HS-27A (cell line): ENCODE measurements at regions not wholly inside any gene's neighbourhood (a gene's known extent, or its start where the extent isn't known, plus 50 kb on each side); places are given as distances from the start of the nearest gene placed in this dataset.

Experiments
- DNase-seq: peaks from one replicate; pipeline ENCODE4 v3.0.0-alpha.2; 2012; ENCODE audit warnings: low read depth, missing footprints

DNA sequence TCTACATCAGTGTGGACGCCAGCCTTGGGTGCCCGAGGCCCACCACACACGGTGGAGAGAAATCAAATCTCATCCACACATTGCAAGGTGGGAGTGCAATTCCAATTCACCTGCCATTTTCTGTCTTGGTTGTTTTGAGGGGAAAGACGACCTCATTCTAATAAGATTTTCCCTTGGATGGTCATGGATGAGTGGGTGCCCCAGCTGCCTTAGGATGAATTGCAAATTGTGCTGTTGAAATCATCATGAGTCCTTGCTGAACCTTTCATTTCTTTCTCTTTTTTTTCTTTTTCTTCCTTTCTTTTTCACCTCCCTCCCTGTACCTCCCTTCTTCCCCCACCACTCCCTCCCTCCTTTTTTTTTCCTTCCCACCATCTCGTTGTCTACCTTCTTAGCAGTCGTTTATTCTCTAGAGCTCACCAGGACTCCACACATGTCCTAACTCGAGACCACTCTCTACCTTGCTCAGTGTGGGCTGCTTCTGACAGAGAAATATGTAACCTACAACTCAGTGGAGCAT is 266.9 kb upstream of the NFE2L3 start:
- DNase-seq: no peak

DNA sequence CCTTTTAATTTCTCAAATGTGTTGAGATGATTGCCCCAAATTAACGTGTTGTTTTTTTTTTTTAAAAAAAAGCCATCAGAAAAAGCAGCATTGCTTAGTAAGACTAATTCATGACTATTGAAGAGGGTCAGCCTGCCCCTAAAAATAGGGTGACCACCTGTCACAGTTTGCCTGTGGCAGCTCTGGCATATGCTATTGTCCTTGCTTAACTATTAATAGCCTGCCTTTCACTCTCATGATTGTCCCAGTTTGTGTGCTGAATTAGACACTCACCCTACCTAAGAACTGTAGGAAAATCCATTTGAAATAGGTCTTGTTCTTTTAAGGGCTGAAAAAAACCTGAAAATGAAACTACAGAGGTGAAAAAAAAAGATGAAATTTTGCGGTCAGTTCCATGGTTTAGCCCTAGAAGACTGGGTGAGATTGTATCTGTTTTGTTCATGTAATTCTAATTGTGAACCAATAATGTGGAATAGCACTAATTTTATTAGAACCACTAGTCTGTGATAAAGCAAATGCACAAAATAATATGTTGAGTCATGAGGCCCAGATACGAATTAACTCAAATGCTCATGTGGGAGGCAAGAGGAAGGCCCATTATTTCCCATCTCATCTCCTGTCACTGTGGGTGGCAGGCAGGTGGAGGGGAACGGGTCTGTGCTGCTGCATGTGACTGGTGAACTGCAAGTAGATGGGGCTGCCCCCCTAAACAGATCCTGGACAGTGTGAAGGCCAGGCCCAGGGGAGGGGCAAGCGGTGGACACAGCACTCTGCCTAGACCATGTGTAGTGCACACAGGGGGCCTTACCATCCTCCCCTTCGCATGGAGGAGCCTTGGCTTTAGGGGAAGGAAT is 265.4 kb upstream of the NFE2L3 start:
- no peak for DNase-seq

DNA sequence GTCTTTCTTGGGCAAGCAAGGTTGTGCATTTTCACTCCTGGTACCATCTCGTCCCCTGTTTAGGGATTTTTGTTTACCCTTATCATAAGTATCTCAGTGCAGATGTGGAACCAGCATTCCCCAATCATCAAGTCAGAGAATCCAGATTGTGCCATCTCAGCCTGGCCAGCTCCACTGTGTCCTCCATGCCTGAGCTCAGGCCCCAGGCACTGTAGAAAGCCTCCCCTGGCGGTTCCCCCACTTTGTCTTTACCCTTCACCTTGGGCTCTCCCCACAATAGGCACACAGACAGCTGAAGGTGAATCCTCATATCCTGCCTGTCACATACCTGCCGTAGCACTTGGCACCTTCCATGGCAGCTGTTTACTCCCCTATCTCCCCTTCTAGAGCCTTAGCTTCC is 264.7 kb upstream of the NFE2L3 start:
- DNase-seq: no peak

DNA sequence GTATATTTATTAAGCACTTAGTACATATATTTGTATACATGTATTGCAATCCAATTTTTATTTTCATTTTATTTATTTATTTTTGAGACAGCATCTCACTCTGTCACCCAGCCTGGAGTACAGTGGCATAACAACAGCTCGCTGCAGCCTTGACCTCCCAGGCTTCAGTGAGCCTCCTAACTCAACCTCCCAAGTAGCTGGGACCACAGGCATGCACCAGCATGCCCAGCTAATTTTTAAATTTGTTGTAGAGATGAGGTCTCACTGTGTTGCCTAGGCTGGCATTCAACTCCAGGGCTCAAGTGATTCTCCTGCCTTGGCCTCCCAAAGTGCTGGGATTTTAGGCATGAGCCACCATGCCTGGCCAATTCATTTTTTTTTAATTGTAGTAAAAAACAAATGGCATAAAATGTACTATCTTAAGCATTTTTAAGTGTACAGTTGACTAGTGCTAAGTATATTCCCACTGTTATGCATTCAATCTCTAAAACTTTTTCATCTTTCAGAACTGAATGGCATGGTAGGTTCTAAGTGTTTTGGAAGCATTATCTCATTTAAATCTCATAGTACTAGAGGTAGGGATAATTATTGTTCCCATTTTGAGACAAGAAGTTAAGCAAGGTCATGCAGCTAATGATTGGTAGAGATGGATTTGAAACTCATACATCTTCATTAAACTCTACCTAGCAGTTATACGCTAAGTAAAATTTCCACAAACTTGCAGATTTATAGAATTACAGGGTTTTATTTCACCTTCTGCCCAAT is 264.0 kb upstream of the NFE2L3 start:
- no peak for DNase-seq

DNA sequence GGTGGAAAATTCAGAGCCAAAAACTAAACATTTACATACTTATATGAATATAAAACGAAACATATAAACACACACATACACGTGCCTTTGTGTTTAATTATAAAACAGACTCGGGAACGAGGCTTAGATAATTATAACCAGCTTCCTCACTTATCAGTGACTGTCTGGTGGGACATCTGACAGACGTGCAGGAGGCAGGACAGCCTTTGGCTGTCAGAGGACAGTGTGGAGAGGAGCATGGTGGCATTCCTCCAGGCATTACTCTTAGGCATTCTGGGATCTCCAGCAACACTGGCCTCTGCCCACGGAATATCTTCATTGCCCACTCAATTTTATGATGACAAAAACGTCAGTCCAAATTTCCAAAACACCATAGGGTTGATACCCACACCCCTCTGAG is 262.2 kb upstream of the NFE2L3 start:
- no peak for DNase-seq

DNA sequence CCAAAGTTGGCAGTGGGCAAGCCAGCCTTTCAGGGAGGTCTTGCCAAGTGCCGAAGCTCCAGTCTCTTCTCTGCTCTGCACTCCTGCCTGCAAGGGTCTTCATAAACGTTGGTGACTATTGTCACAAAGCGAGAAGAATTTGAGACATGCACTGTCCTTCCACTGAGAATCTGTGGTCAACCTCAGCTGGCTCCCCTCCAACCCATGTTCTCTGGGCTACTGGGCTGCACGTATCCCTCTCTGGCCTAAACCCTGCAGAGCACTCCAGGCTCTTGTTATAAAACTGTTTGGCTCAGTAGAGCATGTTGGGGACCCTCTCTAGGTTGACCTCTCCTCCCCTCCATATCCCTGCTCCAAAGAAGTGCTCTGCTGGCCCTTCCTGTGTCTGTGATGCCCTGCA is 260.4 kb upstream of the NFE2L3 start:
- no peak for DNase-seq

DNA sequence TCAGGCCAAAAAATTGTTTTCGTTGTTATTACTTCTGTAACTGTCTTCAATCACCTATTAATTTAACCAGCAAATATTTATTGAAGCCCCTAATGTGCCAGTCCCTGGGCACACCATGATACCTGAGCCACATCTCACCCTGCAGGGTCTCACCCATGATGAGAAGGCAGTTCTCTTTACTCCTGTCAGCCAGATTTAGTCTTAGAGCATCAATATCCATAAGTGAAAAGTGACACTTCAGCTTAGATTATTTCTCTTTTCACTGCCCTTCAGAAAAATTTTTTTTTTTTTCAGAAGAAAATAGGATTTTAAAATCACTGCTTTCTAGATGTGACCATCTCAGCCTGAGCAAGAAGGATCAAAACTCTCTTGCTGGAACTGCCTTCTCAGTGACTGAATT is 258.6 kb upstream of the NFE2L3 start:
- no peak for DNase-seq

DNA sequence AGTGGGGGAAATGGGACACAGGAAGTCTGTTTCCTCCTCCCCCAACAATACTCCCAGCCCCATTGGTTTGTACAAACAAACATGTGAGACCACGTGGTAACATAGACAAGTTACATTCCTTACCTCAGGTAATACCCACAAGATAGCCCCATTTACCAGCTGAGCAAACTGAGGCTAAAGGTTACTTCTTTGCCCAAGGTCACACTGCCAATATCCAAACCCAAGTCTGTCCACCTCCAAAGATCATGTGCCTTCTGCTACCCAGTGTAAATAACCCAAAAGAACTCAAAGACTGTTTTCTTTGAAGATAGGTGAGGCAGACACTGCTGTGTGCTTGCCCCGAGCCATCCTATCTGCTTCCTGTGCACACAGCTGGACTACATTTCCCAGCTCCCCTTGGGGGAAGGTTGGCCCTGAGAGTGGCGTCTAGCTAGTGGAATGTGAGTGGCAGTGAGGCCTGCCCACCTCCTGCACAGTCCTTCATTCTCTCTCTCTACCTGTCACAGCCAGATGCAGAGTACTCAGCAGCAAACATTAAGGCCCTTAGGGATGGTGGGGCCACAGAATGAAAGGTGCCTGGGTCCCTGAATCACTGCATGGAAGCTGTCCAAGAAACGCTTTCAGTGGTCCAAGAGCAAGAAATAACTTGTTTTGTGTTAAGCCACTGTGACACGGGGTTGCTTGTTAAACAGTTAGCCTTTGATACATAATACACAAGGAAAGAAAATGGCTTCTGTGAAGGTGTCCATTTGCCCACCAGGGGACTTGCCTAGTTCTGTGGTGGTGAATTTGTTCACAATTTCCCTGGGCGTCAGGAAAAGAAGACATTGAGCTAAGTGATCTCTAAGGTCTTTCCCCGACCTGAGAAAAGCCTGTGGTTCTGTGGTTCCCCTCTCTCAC is 257.7 kb upstream of the NFE2L3 start:
- no peak for DNase-seq

DNA sequence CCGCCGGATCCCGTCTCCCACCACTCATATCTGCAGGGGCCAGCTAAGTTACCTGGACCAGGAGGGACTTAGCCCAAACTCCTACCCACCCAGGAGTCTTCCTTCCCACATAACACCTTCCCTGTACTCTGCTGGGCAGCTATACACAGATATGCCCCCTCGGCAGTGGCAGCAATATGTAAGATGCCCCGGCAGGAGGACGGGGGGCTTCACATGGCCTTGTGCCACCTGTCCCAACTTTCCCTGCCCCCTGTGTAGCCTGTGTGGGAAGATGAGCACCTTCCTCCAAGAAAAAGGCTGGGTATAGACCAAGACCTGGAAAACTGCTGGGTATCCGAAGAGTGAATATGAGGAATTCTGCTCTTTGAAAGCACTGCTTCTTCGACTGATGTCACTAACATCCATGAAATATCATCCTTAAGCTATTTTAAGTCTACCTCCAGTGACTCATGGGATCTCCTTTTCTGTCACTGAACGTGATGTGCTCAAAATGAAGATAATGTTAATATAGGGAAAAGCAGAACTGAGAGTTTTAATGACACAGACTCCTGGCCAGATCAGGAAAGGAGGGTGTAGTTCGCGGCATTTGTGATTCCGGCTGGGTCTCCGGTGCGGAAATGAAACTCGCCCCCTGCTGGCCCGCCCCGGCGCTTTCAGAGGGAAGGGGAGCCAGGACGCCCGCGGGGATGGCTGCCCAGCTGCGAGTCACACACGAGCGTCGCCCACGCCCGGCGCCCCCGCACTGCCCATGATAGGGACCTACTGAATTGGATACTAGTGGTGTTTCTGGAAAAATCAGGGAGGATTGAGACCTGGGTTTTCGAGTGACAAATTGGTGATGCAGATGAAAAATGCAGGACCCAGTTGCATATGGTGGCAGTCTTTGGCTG is 256.9 kb upstream of the NFE2L3 start:
- no peak for DNase-seq

DNA sequence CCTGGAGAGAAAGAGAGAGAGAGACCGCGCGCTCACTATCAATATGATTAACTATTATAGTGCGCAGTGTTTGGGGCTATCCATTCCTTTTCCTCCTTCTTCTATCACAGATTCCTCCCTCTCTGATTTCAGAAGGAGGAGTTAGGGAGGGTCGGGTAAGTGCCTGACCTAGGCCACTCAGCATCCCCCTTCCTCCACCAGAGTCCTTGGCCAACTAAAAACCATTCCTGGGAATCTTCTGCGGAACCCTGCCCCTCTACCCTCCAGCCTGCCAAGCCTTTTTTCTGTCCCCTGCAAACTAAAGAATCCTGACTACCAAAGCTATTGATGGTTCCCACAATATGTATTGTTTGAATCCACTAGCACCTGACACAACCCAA is 256.2 kb upstream of the NFE2L3 start:
- no peak for DNase-seq

DNA sequence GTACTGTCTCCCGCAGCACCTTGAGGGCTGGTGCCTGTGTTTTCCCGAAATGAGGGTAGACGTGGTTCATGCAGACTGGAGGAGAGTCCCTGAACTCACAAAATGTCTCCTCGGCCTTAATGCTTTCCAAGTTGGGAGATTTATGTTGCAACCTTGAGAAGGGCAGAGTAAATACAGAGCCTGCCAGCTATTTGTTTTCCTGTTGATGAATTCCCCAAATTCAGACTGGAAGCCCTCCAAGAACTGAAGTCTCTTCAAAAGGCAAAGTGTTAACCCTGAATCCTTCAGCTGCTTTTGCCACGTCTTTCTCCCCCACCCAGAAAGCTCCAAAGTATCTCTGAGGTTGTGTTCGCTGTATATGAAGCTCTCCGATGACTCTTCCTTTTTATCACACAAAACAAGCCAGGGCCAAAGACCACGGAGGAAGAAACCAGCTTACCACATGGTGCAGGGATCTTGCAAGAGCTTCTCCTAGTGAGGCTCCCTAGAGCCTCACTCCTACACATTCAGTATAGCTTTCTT is 254.7 kb upstream of the NFE2L3 start:
- no peak for DNase-seq

DNA sequence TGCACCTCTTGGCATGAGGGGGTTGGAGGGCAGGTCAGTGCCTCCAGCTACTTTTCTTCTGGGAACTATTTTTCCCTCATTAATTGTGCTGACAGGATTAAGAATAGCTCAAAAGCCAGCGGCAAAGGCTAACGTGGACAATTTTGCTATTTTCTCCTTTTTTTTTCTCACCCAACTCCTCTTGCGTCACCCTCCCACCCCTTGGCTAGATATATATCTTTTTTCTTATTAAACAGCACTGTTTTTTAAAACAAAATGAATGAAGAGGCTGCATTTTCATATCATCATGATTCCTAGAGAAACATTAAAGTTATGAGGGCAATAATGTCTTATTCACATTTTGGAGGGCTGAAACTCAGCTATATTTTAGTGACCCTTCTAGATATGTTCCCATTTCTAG is 251.8 kb upstream of the NFE2L3 start:
- DNase-seq: no peak

DNA sequence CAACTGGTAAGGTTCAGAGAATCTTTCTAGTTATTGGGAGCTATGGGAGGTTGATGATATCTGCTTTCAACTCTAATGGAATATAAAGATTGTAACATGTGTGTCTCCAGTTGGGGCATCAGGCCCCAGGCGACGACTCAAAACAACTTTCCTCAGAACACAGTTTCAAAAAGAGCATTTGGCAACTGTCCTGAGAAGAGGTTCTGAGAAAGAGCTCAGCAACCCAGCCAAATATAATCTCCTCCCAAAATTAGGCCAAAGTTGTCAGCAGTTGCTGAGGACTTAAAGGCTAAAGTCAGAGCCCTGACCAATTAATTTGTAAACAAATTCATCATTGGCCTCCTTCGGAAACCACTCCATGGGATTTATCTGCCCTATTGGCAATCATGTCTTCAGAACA is 251.1 kb upstream of the NFE2L3 start:
- DNase-seq: no peak

DNA sequence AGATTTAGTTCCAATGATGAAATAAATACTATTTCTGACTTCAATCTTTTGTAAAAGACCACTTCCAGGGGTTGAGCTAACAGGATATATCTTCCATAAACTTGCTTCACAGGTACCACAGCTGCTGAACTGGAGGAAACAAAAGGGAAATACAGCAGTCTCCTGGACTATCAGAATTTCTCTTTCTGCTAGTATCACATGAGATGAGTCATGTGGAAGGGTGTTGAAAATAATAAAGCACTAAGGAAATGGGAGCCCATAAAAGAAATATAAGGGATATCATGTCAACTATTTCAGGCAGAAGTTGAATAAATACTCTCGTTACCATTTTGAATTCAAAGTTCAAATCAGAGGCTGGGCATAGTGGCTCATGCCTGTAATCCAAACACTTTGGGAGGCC is 250.3 kb upstream of the NFE2L3 start:
- DNase-seq: no peak

DNA sequence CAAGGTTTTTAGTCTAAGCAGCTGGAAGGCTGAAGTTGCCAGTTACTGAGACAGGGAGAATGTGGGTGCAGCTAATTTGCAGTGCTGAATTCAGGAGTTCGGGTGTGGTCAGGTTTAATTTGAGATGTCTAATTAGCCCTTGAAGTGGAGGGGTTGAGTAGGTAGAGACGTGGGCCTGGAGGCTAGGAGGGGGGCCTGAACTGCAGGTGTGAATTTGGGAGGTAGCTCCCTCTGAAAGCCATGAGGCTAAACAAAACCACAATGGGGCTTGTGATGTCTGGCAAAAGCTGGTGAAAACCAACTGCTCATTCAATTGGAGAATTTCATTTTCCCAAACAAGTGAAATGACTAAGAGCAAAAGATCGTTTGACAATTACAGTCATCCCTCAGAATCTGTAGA is 246.0 kb upstream of the NFE2L3 start:
- no peak for DNase-seq

DNA sequence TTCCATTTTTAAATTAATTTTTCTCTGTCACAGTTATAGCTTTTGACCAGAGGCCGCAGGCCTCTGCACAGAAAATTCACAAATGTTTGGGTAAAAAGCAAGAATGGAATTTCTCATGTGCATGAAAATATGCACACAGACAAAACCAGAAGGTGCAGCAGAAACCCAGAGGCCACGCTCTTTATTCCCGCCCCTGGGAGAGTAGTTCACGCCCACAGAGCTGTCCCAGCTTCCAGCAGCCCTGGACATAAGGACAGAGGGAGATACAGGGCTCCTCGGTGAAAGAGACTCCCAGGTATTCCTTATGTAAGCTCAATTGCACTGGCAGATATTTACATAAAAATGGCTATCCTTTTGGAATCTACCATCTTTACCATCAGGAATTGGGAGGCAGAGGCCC is 245.2 kb upstream of the NFE2L3 start:
- DNase-seq: no peak

DNA sequence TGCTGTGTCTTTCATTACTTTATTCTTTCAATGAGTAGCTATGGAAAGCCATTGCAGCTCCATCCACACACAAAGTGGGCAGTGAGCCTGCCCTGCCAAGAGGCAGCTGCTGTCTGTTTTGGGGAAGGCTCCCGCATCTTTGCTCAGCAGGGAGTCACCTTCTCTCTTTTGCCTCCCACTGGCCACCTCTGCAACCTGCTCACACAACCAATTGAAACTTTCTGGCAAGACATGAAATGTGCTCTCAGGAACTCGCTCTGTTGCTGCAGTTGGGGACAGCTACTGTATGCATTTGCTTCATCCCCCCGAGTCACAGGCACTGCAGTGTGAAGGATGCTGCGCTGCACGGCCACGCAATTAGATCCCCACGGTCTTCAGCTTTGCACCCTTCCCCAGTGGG is 244.8 kb upstream of the NFE2L3 start:
- no peak for DNase-seq

DNA sequence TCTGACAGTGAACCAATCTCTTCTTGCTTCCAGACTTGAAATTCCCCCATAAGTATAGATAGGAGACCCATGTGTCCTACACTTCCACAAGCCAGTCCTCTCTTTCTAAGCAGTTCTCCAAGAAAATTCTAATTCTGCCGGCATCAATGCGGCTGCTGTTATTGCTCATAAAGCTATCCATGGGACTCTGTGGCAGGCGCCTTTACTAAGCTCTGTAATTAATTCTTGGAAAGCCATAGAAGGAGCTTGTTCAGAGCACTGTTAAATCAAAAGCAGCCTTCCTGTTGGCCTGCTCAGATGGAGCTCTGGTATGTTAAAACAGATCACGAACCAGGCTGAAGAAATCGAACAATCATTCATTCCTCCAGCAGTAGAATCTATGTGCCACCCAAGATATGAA is 244.3 kb upstream of the NFE2L3 start:
- DNase-seq: no peak

DNA sequence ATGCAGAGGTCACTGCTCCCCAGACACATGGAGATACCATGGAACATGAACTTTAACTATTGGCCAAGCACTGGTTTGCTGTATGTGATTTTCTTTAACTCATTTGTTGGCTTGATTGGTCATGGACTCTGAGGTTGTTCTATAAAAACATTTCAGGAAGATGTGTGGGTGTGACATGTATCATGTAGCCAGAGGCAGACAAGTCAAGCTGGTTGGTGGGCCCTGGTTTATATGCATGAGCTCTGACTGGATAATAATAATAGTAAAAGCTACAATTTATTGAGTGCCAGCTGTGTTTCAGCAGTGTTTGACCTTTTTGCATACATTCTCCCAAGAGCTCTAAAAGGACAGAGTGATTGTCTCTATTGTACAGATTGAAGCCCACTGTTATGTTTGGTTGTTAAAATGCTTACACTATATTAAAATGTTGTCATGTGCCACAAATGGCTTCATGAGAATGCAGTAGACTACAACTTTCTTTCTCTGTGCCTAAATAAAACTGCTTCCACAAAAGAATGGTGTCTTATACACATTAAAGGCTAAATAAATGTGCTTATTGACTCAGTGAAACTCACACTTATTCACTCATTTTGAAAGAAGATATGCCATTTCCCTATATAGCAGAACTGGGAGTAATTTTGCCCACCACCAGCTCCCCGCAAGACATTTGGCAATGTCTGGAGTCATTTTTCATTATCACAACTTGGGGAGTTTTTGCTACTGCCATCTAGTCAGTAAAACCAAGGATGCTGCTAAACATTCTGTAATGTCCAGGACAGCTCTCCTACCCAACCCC is 243.6 kb upstream of the NFE2L3 start:
- DNase-seq: no peak
